Mesodermal cell (in vitro differentiated cells): ENCODE measurements at regions not wholly inside any gene's neighbourhood (a gene's known extent, or its start where the extent isn't known, plus 50 kb on each side); places are given as distances from the start of the nearest gene placed in this dataset.

ENCODE experiments used
- H3K27ac ChIP-seq: 2 replicates; pipeline ENCODE4 v1.7.0; 2013; ENCODE audit warnings: mild to moderate bottlenecking, low read depth, low read length, moderate library complexity; ENCODE audit not compliant: severe bottlenecking
- H3K36me3 ChIP-seq: 2 replicates; pipeline ENCODE4 v1.7.1; 2013; ENCODE audit warnings: mild to moderate bottlenecking, low read length, moderate library complexity; ENCODE audit not compliant: control insufficient read depth, insufficient read depth
- H3K4me1 ChIP-seq: one replicate; pipeline ENCODE4 v1.7.1; 2013; ENCODE audit warnings: mild to moderate bottlenecking, low read length; ENCODE audit not compliant: insufficient read depth, control insufficient read depth, poor library complexity, severe bottlenecking
- H3K4me3 ChIP-seq: 2 replicates; pipeline ENCODE4 v1.7.0; 2013; ENCODE audit warnings: low read length, control low read depth, mild to moderate bottlenecking; ENCODE audit not compliant: insufficient read depth, poor library complexity, severe bottlenecking; ENCODE audit errors: extremely low read depth
- H3K9me3 ChIP-seq: 2 replicates; pipeline ENCODE4 v1.7.1; 2013; ENCODE audit warnings: mild to moderate bottlenecking, low read length, moderate library complexity; ENCODE audit not compliant: control insufficient read depth
- WGBS, 2 experiments: methylation state at CpG; one replicate each; pipeline ENCODE4 v1.1.5; 2013; ENCODE audit warnings: missing lambda C conversion rate in 2 of 2; ENCODE audit not compliant: insufficient coverage in 2 of 2; 5-methylcytosine and 5-hydroxymethylcytosine counted together

- no peaks in the 10 kb centered on the region for H3K4me1 ChIP-seq
- no peak overlapping the region for H3K4me3 ChIP-seq
- H3K9me3 ChIP-seq: no peaks in the 10 kb centered on the region
- no peak overlapping the region for H3K27ac ChIP-seq
- no peaks in the 10 kb centered on the region for H3K36me3 ChIP-seq
- 50 to 100% methylated on average over 1 of the region's 2 CpGs for WGBS, 2 experiments
Observed at GRCh38 chr4:84024405-84024804, 474.7 kb downstream of the NKX6-1 start.

- Histone ChIP-seq H3K9me3 (no peaks in the 10 kb centered on the region), H3K4me3 (no peak overlapping the region), H3K36me3 (no peaks in the 10 kb centered on the region), H3K27ac (no peak overlapping the region), H3K4me1 (no peaks in the 10 kb centered on the region)
- 100% methylated on average over 1 of the region's 5 CpGs for WGBS, 2 experiments
Observed at GRCh38 chr4:84022564-84022963, 476.5 kb downstream of the NKX6-1 start.

GRCh38 chr4:84019626-84020025 lies 479.5 kb downstream of the NKX6-1 start:
- Histone ChIP-seq H3K36me3 (no peaks in the 10 kb centered on the region), H3K9me3 (no peaks in the 10 kb centered on the region), H3K27ac (no peak overlapping the region), H3K4me3 (no peak overlapping the region), H3K4me1 (no peaks in the 10 kb centered on the region)
- no CpG with 5 or more reads among the region's 2 CpGs for WGBS, 2 experiments

- 100% methylated on average over 1 of the region's 2 CpGs; no CpG with 5 or more reads in 1 of the 2 experiments for WGBS, 2 experiments
Observed at GRCh38 chr4:84003046-84003445, 467.1 kb downstream of the GPAT3 start.

GRCh38 chr4:84001876-84002569 lies 466.1 kb downstream of the GPAT3 start:
- Histone ChIP-seq H3K4me1 (no peaks in the 10 kb centered on the region), H3K4me3 (no peak overlapping the region), H3K36me3 (no peaks in the 10 kb centered on the region), H3K27ac (no peak overlapping the region), H3K9me3 (no peaks in the 10 kb centered on the region)
- WGBS, 2 experiments: 80% methylated on average over 1 of the region's 2 CpGs; no CpG with 5 or more reads in 1 of the 2 experiments

More at GRCh38 chr4:84003046-84003445, 467.1 kb downstream of the GPAT3 start:
- Histone ChIP-seq H3K9me3 (no peaks in the 10 kb centered on the region), H3K36me3 (no peaks in the 10 kb centered on the region), H3K4me1 (no peaks in the 10 kb centered on the region), H3K27ac (no peak overlapping the region), H3K4me3 (no peak overlapping the region)

GRCh38 chr4:83996254-83996653 lies 460.3 kb downstream of the GPAT3 start:
- Histone ChIP-seq H3K36me3 (no peaks in the 10 kb centered on the region), H3K27ac (no peak overlapping the region), H3K9me3 (no peaks in the 10 kb centered on the region), H3K4me3 (no peak overlapping the region), H3K4me1 (no peaks in the 10 kb centered on the region)
- WGBS, 2 experiments: 40 to 100% methylated on average over 1 of the region's 3 CpGs

- no peak overlapping the region for H3K4me3 ChIP-seq
- 93 to 100% methylated on average over 2 to 3 of the region's 7 CpGs for WGBS, 2 experiments
- no peak overlapping the region for H3K27ac ChIP-seq
- H3K4me1 ChIP-seq: no peaks in the 10 kb centered on the region
- no peaks in the 10 kb centered on the region for H3K36me3 ChIP-seq
- no peaks in the 10 kb centered on the region for H3K9me3 ChIP-seq
Observed at GRCh38 chr4:83993774-83994173, 457.9 kb downstream of the GPAT3 start.

GRCh38 chr4:83989835-83990234 lies 453.9 kb downstream of the GPAT3 start:
- Histone ChIP-seq H3K4me3 (no peak overlapping the region), H3K27ac (no peak overlapping the region), H3K9me3 (no peaks in the 10 kb centered on the region), H3K36me3 (no peaks in the 10 kb centered on the region), H3K4me1 (no peaks in the 10 kb centered on the region)
- 81% methylated on average over 2 of the region's 7 CpGs; no CpG with 5 or more reads in 1 of the 2 experiments for WGBS, 2 experiments

GRCh38 chr4:83981156-83981555 lies 445.2 kb downstream of the GPAT3 start:
- no peaks in the 10 kb centered on the region for H3K9me3 ChIP-seq
- WGBS, 2 experiments: no CpG with 5 or more reads among the region's 4 CpGs
- H3K4me3 ChIP-seq: no peak overlapping the region
- H3K36me3 ChIP-seq: no peaks in the 10 kb centered on the region
- H3K27ac ChIP-seq: no peak overlapping the region
- H3K4me1 ChIP-seq: no peaks in the 10 kb centered on the region

- 57 to 100% methylated on average over 1 to 2 of the region's 3 CpGs for WGBS, 2 experiments
- Histone ChIP-seq H3K4me1 (no peaks in the 10 kb centered on the region), H3K9me3 (no peaks in the 10 kb centered on the region), H3K27ac (no peak overlapping the region), H3K4me3 (no peak overlapping the region), H3K36me3 (no peaks in the 10 kb centered on the region)
Observed at GRCh38 chr4:83979773-83980172, 443.9 kb downstream of the GPAT3 start.

GRCh38 chr4:83974111-83974780 lies 438.3 kb downstream of the GPAT3 start:
- H3K36me3 ChIP-seq: no peaks in the 10 kb centered on the region
- 100% methylated on average over 1 of the region's 1 CpG; no CpG with 5 or more reads in 1 of the 2 experiments for WGBS, 2 experiments
- H3K4me3 ChIP-seq: no peak overlapping the region
- H3K27ac ChIP-seq: no peak overlapping the region
- no peaks in the 10 kb centered on the region for H3K4me1 ChIP-seq
- H3K9me3 ChIP-seq: no peaks in the 10 kb centered on the region
